Neural cell (in vitro differentiated cells): ENCODE measurements at regions not wholly inside any gene's neighbourhood (a gene's known extent, or its start where the extent isn't known, plus 50 kb on each side); places are given as distances from the start of the nearest gene placed in this dataset.

Experiments
- H2AFZ ChIP-seq: fragments of 200-600, 300-800 bp; sonication (generic), shearing (Covaris generic); 2 replicates; pipeline ENCODE4 v1.6.0; 2014; ENCODE audit warnings: low read depth, mild to moderate bottlenecking, antibody characterized with exemption, low read length, moderate library complexity
- H3F3A ChIP-seq: fragments of 200-600 bp; shearing (Covaris generic); 2 replicates; pipeline ENCODE4 v1.6.1; 2016; ENCODE audit warnings: mild to moderate bottlenecking, moderate library complexity, mixed read lengths, antibody characterized with exemption, low read length; ENCODE audit not compliant: insufficient read depth, poor library complexity, severe bottlenecking
- H3K27ac ChIP-seq: fragments of 200-600, 300-800 bp; sonication (generic), shearing (Covaris generic); 2 replicates; pipeline ENCODE4 v1.5.1; 2014; ENCODE audit warnings: mild to moderate bottlenecking, low read length, moderate library complexity
- H3K27me3 ChIP-seq: fragments of 300-800, 200-600 bp; sonication (generic), shearing (Covaris generic); 2 replicates; pipeline ENCODE4 v1.6.0; 2014; ENCODE audit warnings: mild to moderate bottlenecking, low read depth, low read length, moderate library complexity; ENCODE audit not compliant: insufficient read depth
- H3K36me3 ChIP-seq: fragments of 300-800, 200-600 bp; sonication (generic), shearing (Covaris generic); 2 replicates; pipeline ENCODE4 v1.5.1; 2014; ENCODE audit warnings: mild to moderate bottlenecking, antibody characterized with exemption, low read length, moderate library complexity; ENCODE audit not compliant: insufficient read depth
- H3K4me2 ChIP-seq: fragments of 300-800, 200-600 bp; sonication (generic), shearing (Covaris generic); 2 replicates; pipeline ENCODE4 v1.6.0; 2014; ENCODE audit warnings: mild to moderate bottlenecking, low read length
- H3K4me3 ChIP-seq: fragments of 300-800, 200-600 bp; sonication (generic), shearing (Covaris generic); 2 replicates; pipeline ENCODE4 v1.5.1; 2014; ENCODE audit warnings: mild to moderate bottlenecking, low read length, moderate library complexity
- H3K79me2 ChIP-seq: fragments of 200-600 bp; shearing (Covaris generic); replicated peaks from 2 replicates; pipeline ENCODE4 v1.6.0; 2014; ENCODE audit warnings: mild to moderate bottlenecking, low read length, moderate library complexity; ENCODE audit not compliant: insufficient read depth
- H3K9ac ChIP-seq: fragments of 300-800, 200-600 bp; sonication (generic), shearing (Covaris generic); 2 replicates; pipeline ENCODE4 v1.6.1; 2016; ENCODE audit warnings: mild to moderate bottlenecking, low read length, mixed read lengths
- H3K9me2 ChIP-seq: fragments of 200-600 bp; shearing (Covaris generic); 2 replicates; pipeline ENCODE4 v1.6.1; 2016; ENCODE audit warnings: mild to moderate bottlenecking, low read length, mixed read lengths; ENCODE audit not compliant: insufficient read depth
- H3K9me3 ChIP-seq: fragments of 200-600, 300-800 bp; sonication (generic), shearing (Covaris generic); 2 replicates; pipeline ENCODE4 v1.6.1; 2016; ENCODE audit warnings: mild to moderate bottlenecking, mixed run types, low read length, moderate library complexity, mixed read lengths
- H4K20me1 ChIP-seq: fragments of 200-600 bp; shearing (Covaris generic); 2 replicates; pipeline ENCODE4 v1.6.1; 2016; ENCODE audit warnings: mild to moderate bottlenecking, mixed run types; ENCODE audit not compliant: insufficient read depth
- EP300 ChIP-seq: fragments of 450-650 bp; conservative IDR thresholded peaks from 2 replicates; pipeline ENCODE4 v1.6.1; 2014; ENCODE audit warnings: antibody characterized with exemption, mild to moderate bottlenecking, moderate library complexity; ENCODE audit not compliant: poor library complexity, severe bottlenecking
- EZH2 ChIP-seq: fragments of 200-600, 300-800 bp; shearing (Covaris generic), sonication (generic); IDR thresholded peaks from 2 replicates; pipeline ENCODE4 v1.6.1; 2014; ENCODE audit warnings: antibody characterized with exemption, low read length, borderline replicate concordance, mild to moderate bottlenecking; ENCODE audit not compliant: insufficient read depth, poor library complexity, severe bottlenecking
- MXI1 ChIP-seq: fragments of 450-650 bp; conservative IDR thresholded peaks from 2 replicates; pipeline ENCODE4 v1.6.1; 2014; ENCODE audit warnings: antibody characterized with exemption, mild to moderate bottlenecking; ENCODE audit not compliant: poor library complexity, severe bottlenecking
- POLR2AphosphoS5 ChIP-seq: IDR thresholded peaks from 2 replicates; pipeline ENCODE4 v1.6.1; 2012
- RAD21 ChIP-seq: fragments of 450-650 bp; conservative IDR thresholded peaks from 2 replicates; pipeline ENCODE4 v1.6.1; 2014; ENCODE audit warnings: antibody characterized with exemption, mild to moderate bottlenecking, moderate library complexity
- SMC3 ChIP-seq: fragments of 450-650 bp; conservative IDR thresholded peaks from 2 replicates; pipeline ENCODE4 v1.6.1; 2014; ENCODE audit warnings: antibody characterized with exemption, mild to moderate bottlenecking, moderate library complexity; ENCODE audit not compliant: poor library complexity
- TAF1 ChIP-seq: IDR thresholded peaks from 2 replicates; pipeline ENCODE4 v1.6.1; 2012; ENCODE audit warnings: low read depth
- TF ChIP-seq, protein P1 (sequence below): fragments of 450-650 bp; IDR thresholded peaks from 2 replicates; pipeline ENCODE4 v1.5.1; 2014; ENCODE audit warnings: antibody characterized with exemption, mild to moderate bottlenecking, moderate library complexity; ENCODE audit not compliant: poor library complexity, severe bottlenecking
- TF ChIP-seq, protein P2 (sequence below): IDR thresholded peaks from 2 replicates; pipeline ENCODE4 v1.6.1; 2012; ENCODE audit warnings: borderline replicate concordance

DNA sequence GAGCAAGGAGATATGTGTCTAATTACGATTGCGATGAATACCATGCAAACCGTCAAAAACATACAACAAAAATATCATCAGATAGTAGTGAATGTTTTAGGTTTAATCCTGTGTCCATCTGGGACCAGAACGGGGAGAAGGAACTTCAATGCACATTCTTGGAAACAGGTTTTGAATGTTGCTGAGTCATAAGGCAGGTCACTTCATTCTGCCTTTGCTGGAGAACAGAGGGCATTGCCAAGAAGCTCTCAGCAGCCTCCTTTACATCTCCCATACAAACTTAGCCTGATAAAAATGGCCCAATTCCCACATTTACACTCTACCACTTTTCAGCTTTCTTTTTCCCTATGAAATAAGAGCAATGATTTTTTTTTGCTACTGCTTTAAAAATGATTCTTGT is 78.0 kb upstream of the KCNJ6 start:
- Histone ChIP-seq H3K4me3 (no peak overlapping the region), H3K9me2 (no peaks in the 10 kb centered on the region), H3K9me3 (no peaks in the 10 kb centered on the region), H4K20me1 (no peaks in the 10 kb centered on the region), H3K27me3 (no peaks in the 10 kb centered on the region), H3F3A (no peaks in the 10 kb centered on the region), H3K4me2 (no peak overlapping the region), H3K27ac (no peak overlapping the region), H3K36me3 (no peaks in the 10 kb centered on the region), H3K79me2 (no peaks in the 10 kb centered on the region), H3K9ac (no peak overlapping the region), H2AFZ (no peak overlapping the region)
- TF ChIP-seq EP300 (no peak), RAD21 (no peak), EZH2 (no peak), POLR2AphosphoS5 (no peak), TAF1 (no peak), MXI1 (no peak), SMC3 (no peak)
- TF ChIP-seq, protein P1, sequence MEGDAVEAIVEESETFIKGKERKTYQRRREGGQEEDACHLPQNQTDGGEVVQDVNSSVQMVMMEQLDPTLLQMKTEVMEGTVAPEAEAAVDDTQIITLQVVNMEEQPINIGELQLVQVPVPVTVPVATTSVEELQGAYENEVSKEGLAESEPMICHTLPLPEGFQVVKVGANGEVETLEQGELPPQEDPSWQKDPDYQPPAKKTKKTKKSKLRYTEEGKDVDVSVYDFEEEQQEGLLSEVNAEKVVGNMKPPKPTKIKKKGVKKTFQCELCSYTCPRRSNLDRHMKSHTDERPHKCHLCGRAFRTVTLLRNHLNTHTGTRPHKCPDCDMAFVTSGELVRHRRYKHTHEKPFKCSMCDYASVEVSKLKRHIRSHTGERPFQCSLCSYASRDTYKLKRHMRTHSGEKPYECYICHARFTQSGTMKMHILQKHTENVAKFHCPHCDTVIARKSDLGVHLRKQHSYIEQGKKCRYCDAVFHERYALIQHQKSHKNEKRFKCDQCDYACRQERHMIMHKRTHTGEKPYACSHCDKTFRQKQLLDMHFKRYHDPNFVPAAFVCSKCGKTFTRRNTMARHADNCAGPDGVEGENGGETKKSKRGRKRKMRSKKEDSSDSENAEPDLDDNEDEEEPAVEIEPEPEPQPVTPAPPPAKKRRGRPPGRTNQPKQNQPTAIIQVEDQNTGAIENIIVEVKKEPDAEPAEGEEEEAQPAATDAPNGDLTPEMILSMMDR: no peak
- TF ChIP-seq, protein P2, sequence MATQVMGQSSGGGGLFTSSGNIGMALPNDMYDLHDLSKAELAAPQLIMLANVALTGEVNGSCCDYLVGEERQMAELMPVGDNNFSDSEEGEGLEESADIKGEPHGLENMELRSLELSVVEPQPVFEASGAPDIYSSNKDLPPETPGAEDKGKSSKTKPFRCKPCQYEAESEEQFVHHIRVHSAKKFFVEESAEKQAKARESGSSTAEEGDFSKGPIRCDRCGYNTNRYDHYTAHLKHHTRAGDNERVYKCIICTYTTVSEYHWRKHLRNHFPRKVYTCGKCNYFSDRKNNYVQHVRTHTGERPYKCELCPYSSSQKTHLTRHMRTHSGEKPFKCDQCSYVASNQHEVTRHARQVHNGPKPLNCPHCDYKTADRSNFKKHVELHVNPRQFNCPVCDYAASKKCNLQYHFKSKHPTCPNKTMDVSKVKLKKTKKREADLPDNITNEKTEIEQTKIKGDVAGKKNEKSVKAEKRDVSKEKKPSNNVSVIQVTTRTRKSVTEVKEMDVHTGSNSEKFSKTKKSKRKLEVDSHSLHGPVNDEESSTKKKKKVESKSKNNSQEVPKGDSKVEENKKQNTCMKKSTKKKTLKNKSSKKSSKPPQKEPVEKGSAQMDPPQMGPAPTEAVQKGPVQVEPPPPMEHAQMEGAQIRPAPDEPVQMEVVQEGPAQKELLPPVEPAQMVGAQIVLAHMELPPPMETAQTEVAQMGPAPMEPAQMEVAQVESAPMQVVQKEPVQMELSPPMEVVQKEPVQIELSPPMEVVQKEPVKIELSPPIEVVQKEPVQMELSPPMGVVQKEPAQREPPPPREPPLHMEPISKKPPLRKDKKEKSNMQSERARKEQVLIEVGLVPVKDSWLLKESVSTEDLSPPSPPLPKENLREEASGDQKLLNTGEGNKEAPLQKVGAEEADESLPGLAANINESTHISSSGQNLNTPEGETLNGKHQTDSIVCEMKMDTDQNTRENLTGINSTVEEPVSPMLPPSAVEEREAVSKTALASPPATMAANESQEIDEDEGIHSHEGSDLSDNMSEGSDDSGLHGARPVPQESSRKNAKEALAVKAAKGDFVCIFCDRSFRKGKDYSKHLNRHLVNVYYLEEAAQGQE: no peak

DNA sequence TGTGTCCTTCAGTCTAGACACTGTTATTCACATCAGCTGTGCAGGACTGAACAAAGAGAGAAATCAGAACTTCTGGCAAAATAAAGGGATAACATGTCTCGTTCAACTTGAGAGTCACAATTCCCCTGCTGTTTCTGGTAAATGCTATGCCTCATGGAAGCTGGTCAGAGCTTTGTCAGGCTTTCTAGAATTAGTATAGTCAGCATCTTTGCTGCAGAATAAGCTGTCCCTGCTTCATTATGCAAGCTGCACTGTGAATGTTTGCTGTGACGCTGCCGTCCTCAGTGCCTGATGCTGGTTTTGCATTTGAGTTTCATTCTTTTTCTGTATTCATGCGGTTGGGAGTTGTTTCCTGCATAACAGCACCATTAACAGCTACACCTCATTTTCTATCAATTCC is 96.4 kb upstream of the KCNJ6 start:
- Histone ChIP-seq H3K4me2 (no peak overlapping the region), H3K27ac (no peak overlapping the region), H3K4me3 (peak overlapping the region; percentile 12), H3K9me3 (peaks cover 6% of the 10 kb centered on the region), H3K27me3 (no peaks in the 10 kb centered on the region), H3K9ac (no peak overlapping the region), H3K79me2 (no peaks in the 10 kb centered on the region), H4K20me1 (no peaks in the 10 kb centered on the region), H2AFZ (no peak overlapping the region), H3F3A (no peaks in the 10 kb centered on the region), H3K36me3 (no peaks in the 10 kb centered on the region), H3K9me2 (no peaks in the 10 kb centered on the region)
- no peak for TF ChIP-seq EZH2
- TF ChIP-seq, protein P2: no peak
- TF ChIP-seq SMC3: no peak
- no peak for TF ChIP-seq MXI1
- TF ChIP-seq, protein P1: no peak
- TF ChIP-seq EP300: no peak
- TF ChIP-seq TAF1: no peak
- no peak for TF ChIP-seq RAD21
- TF ChIP-seq POLR2AphosphoS5: no peak
